Ishikawa (cell line): ENCODE measurements at regions not wholly inside any gene's neighbourhood (a gene's known extent, or its start where the extent isn't known, plus 50 kb on each side); places are given as distances from the start of the nearest gene placed in this dataset.

Experiments used
- CEBPB ChIP-seq: IDR thresholded peaks from 2 replicates; pipeline ENCODE4 v1.6.1; 2012
- EP300 ChIP-seq: IDR thresholded peaks from 2 replicates; pipeline ENCODE4 v1.6.1; 2012; ENCODE audit warnings: borderline replicate concordance

DNA sequence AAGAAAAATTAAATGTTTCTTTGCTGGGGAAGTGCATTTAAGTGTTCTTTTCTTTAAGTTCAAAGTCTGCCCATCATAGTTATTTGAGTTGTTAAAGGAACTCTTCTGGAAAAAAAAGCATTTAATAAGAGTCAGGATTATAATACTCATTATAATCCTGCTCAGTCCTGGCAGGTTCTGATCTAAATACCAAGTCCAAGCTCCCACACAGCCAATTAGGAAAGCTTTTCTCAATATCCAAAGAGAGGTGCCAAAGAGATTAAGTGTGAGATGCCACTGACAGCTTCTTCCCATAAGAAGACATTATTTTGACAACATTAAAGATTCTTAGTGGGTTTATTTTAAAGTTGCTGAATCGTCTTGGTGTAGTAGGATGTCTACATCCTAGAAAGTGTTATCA lies 235.2 kb upstream of the DAB2 start:
- TF ChIP-seq EP300 (no peak), CEBPB (no peak)
